ENCODE measurements at regions not wholly inside any gene's neighbourhood (a gene's known extent, or its start where the extent isn't known, plus 50 kb on each side); places are given as distances from the start of the nearest gene placed in this dataset.

GRCh38 chr9:83146325-83146724 lies 83.4 kb upstream of the RASEF start:
- Histone ChIP-seq H3K27me3 (ENCODE audit: insufficient read depth, low read length) (no peaks in the 10 kb centered on the region), H3K9ac (ENCODE audit: extremely low read depth, insufficient read length, low read length) (no peak overlapping the region), H4K20me1 (ENCODE audit: control insufficient read depth, insufficient read depth, insufficient read length) (no peaks in the 10 kb centered on the region), H2AFZ (ENCODE audit: low read length) (no peak overlapping the region), H4K5ac (ENCODE audit: insufficient read length, low read depth, low read length) (no peak overlapping the region), H3K4me2 (ENCODE audit: insufficient read depth, insufficient read length, low read length) (no peak overlapping the region), H2BK20ac (ENCODE audit: low read depth, low read length, poor library complexity, severe bottlenecking) (no peak overlapping the region), H2BK5ac (ENCODE audit: insufficient read length, low read length) (no peak overlapping the region), H2BK12ac (ENCODE audit: insufficient read length, low read depth, low read length) (no peak overlapping the region), H3T11ph (ENCODE audit: low read length) (no peak overlapping the region), H2BK120ac (ENCODE audit: low read depth, low read length, poor library complexity, severe bottlenecking) (no peak overlapping the region), H3K14ac (ENCODE audit: insufficient read depth, low read length) (no peak overlapping the region), H2BK15ac (ENCODE audit: low read depth, low read length) (no peak overlapping the region), H3K9me3 (ENCODE audit: control insufficient read depth, low read depth, low read length) (no peaks in the 10 kb centered on the region), H3K18ac (ENCODE audit: insufficient read length, low read depth, low read length) (no peak overlapping the region), H3K4me1 (ENCODE audit: insufficient read depth, low read length) (no peaks in the 10 kb centered on the region), H3K4ac (ENCODE audit: low read depth, low read length) (no peak overlapping the region), H3K27ac (ENCODE audit: insufficient read length, low read depth, low read length) (no peak overlapping the region), H4K8ac (replicated peaks; ENCODE audit: insufficient read length, low read depth, low read length) (no peak overlapping the region), H3K56ac (ENCODE audit: insufficient read length, low read depth, low read length) (no peak overlapping the region), H4K91ac (ENCODE audit: insufficient read length, low read depth, low read length) (no peak overlapping the region), H3K79me2 (ENCODE audit: insufficient read depth, low read length) (no peaks in the 10 kb centered on the region), H3K23me2 (ENCODE audit: insufficient read length, low read depth, low read length, poor library complexity, severe bottlenecking) (no peaks in the 10 kb centered on the region), H2AK5ac (ENCODE audit: insufficient read length, low read length) (no peak overlapping the region), H3K23ac (ENCODE audit: insufficient read length, low read depth, low read length) (no peak overlapping the region), H3K79me1 (ENCODE audit: insufficient read depth, low read depth, low read length, poor library complexity, severe bottlenecking) (no peaks in the 10 kb centered on the region)
- Mint-ChIP-seq H3K9me3 (peaks cover 0 to 5% of the 10 kb centered on the region in 2 experiments; a peak in 2 of 5 replicates), H3K4me3 (no peak overlapping the region), H3K4me1 (no peaks in the 10 kb centered on the region), H3K27ac (no peak overlapping the region), H3K27me3 (ENCODE audit: low read depth) (no peaks in the 10 kb centered on the region; the same call in none of the 2 replicates), H3K36me3 (ENCODE audit: insufficient read depth in 1 of 3, low read depth in 3 of 3) (no peaks in the 10 kb centered on the region)
- DNase-seq = no peak
- no peak for TF ChIP-seq CTCF (conservative IDR thresholded peaks at IDR 0.05)
- no CpG with 5 or more reads among the region's 4 CpGs for WGBS (ENCODE audit: extremely low coverage, insufficient read length, low lambda C conversion rate)
